Cardiac fibroblast (primary cell): ENCODE measurements at regions not wholly inside any gene's neighbourhood (a gene's known extent, or its start where the extent isn't known, plus 50 kb on each side); places are given as distances from the start of the nearest gene placed in this dataset.
A peak's percentile ranks its signal among the peaks of the same experiment; 100 is the strongest.
"Not testable (repeated sequence)": the region's sequence is repeated elsewhere in the genome, so short reads cannot be mapped to it uniquely, and the experiment has no call there.

Experiments
- DNase-seq, 2 donors: peaks; one replicate each; pipeline versions ENCODE4 v3.0.0 to v3.0.0-alpha.2; 2010; ENCODE audit warnings: low read depth in 2 of 2
- H3K4me3 ChIP-seq, 2 donors: replicated peaks in 1 of 2; 1 replicate in 1 of 2; 2 replicates in 1 of 2; pipeline ENCODE4 v1.5.1; 2011; ENCODE audit warnings: low read depth in 2 of 2, low read length in 2 of 2, mild to moderate bottlenecking in 2 of 2, moderate library complexity in 1 of 2
- CTCF ChIP-seq: IDR thresholded peaks from one replicate; pipeline ENCODE4 v1.5.1; 2011; ENCODE audit warnings: low read depth, mild to moderate bottlenecking, low read length, inconsistent platforms

DNA sequence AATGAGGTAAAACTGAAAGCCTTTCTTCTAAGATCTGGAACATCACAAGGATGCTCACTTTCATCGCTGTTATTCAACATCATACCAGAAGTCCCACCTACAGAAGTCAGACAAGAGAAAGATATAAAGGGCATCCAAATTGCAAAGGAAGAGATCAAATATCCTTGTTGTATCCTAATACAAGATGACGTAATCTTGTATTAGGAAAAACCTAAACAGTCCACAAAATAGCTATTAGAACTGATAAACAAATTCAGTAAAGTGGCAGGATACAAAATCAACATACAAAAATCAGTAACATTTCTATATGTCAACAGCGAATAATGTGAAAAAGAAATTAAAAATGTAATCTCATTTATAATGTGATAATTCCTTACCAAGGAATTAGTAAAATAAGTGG, 195.1 kb upstream of the CBLB start:
- no peak for DNase-seq
- H3K4me3 ChIP-seq = no peak overlapping the region
- TF ChIP-seq CTCF = no peak

GRCh38 chr3:106065831-106066230, 197.0 kb upstream of the CBLB start:
- no peak for DNase-seq
- no peak for TF ChIP-seq CTCF
- H3K4me3 ChIP-seq = no peak overlapping the region

DNA sequence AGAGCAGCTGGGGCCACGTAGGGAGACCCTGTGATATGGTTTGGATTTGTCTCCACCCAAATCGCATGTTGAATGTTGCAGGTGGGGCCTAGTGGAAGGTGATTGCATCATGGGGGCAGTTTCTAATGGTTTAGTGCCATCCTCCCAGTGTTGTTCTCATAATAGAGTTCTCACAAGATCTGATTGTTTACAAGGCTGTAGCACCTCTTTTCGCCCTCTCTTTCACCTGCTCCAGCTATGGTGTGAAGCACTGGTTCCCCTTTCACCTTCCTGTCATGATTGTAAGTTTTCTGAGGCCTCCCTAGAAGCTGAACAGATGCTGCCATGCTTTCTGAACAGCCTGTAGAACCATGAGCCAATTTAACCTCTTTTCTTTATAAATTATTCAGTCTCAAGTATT, 198.9 kb upstream of the CBLB start:
- H3K4me3 ChIP-seq = no peak overlapping the region
- no peak for TF ChIP-seq CTCF
- no peak for DNase-seq

DNA sequence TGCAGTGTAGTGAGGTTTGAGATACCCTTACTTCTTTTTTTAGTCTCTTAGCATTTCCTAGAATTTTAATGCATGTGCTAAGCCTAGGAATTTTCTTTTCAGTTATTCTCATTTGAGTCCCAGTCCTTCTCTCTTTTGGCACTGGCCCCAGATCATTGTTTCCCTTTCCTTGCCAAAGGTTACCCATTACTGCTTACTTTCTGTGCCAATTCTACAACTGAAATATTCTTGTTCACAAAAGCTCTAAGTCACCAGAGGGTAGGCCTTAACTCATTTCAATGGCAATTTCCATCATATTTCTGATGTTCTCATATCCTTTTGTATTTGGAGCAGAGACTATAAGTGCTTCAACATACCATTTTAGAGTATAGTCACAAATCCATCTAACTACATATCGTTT, 199.6 kb upstream of the CBLB start:
- DNase-seq = peak in 1 of 2 donors; percentile 46
- H3K4me3 ChIP-seq = no peak overlapping the region
- no peak for TF ChIP-seq CTCF

- DNase-seq = peak; percentile 38 to 67
- no peak for TF ChIP-seq CTCF
- no peak overlapping the region for H3K4me3 ChIP-seq
Measured at GRCh38 chr3:106068795-106069194, 200.0 kb upstream of the CBLB start.

- H3K4me3 ChIP-seq = no peak overlapping the region
- no peak for DNase-seq
- no peak for TF ChIP-seq CTCF
Measured at GRCh38 chr3:106070187-106070586, 201.4 kb upstream of the CBLB start.

- DNase-seq = no peak
- TF ChIP-seq CTCF = no peak
- H3K4me3 ChIP-seq = no peak overlapping the region
Measured at GRCh38 chr3:106071306-106071705, 202.5 kb upstream of the CBLB start.

DNA sequence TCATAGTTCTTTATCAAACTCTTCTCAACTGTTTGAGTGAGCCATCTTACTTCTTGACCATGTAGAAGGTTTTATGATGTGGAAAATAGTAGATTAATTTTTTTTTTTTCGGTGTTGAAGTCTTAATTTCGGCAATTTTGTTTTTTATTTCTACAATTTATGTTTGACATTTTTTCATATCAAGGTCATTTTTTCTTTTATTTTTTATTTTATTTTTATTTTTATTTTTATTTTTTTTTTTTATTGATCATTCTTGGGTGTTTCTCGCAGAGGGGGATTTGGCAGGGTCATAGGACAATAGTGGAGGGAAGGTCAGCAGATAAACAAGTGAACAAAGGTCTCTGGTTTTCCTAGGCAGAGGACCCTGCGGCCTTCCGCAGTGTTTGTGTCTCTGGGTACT, 203.8 kb upstream of the CBLB start:
- not testable (repeated sequence) for DNase-seq, H3K4me3 ChIP-seq

GRCh38 chr3:106073806-106074205, 205.0 kb upstream of the CBLB start:
- not testable (repeated sequence) for H3K4me3 ChIP-seq, DNase-seq

DNA sequence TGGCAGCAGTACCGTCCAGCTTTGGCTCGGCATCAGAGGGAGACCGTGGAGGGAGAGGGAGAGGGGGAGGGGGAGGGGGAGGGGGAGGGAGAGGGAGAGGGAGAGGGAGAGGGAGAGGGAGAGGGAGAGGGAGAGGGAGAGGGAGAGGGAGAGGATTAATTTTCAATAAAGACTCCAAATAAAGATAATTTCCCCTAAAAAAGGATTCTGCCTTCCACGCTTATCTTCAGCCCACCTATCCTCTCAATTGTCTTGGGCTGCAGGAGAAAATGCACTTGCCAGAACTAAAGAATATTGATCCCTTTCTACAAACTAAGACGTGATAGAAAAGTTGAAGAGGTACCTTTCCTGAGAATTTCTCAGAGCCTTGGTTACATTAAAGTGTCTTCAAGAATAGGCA, 206.9 kb upstream of the CBLB start:
- not testable (repeated sequence) for DNase-seq, H3K4me3 ChIP-seq
